Astrocyte (in vitro differentiated cells and primary cell): ENCODE measurements at regions not wholly inside any gene's neighbourhood (a gene's known extent, or its start where the extent isn't known, plus 50 kb on each side); places are given as distances from the start of the nearest gene placed in this dataset.
"Not testable (repeated sequence)": the region's sequence is repeated elsewhere in the genome, so short reads cannot be mapped to it uniquely, and the experiment has no call there.

ENCODE experiments used
- DNase-seq: peaks from one replicate; pipeline ENCODE4 v3.0.0-alpha.2; 2010; ENCODE audit warnings: low read depth
- FAIRE-seq: peaks from 2 replicates; lab custom pipeline; 2011; peaks lifted over from hg19 to GRCh38; lab: Jason Lieb, UNC
- H2AFZ ChIP-seq: 2 replicates; pipeline ENCODE4 v1.6.0; 2012; ENCODE audit warnings: low read depth, low read length, inconsistent platforms
- H3K27ac ChIP-seq: 2 replicates; pipeline ENCODE4 v1.5.1; 2011; ENCODE audit warnings: low read depth, low read length, inconsistent platforms
- H3K27me3 ChIP-seq: 2 replicates; pipeline ENCODE4 v1.6.0; 2011; ENCODE audit warnings: low read length, inconsistent platforms; ENCODE audit not compliant: insufficient read depth
- H3K36me3 ChIP-seq: 2 replicates; pipeline ENCODE4 v1.5.1; 2011; ENCODE audit warnings: low read length, inconsistent platforms; ENCODE audit not compliant: insufficient read depth
- H3K4me1 ChIP-seq: 2 replicates; pipeline ENCODE4 v1.5.1; 2011; ENCODE audit warnings: low read length, inconsistent platforms; ENCODE audit not compliant: insufficient read depth
- H3K4me2 ChIP-seq: 2 replicates; pipeline ENCODE4 v1.6.0; 2012; ENCODE audit warnings: low read length, inconsistent platforms
- H3K4me3 ChIP-seq: 2 replicates; pipeline ENCODE4 v1.5.1; 2011; ENCODE audit warnings: low read depth, mild to moderate bottlenecking, low read length, inconsistent platforms; ENCODE audit not compliant: insufficient read depth
- H3K79me2 ChIP-seq: 2 replicates; pipeline ENCODE4 v1.6.0; 2012; ENCODE audit warnings: mild to moderate bottlenecking, low read length, inconsistent platforms; ENCODE audit not compliant: insufficient read depth
- H3K9ac ChIP-seq: 2 replicates; pipeline ENCODE4 v1.6.0; 2012; ENCODE audit warnings: mild to moderate bottlenecking, low read length, inconsistent platforms
- H3K9me3 ChIP-seq: 2 replicates; pipeline ENCODE4 v1.5.1; 2012; ENCODE audit warnings: low read depth, mild to moderate bottlenecking, low read length, inconsistent platforms; ENCODE audit not compliant: insufficient read depth
- H4K20me1 ChIP-seq: 2 replicates; pipeline ENCODE4 v1.6.0; 2012; ENCODE audit warnings: low read length, inconsistent platforms; ENCODE audit not compliant: insufficient read depth
- H3K27ac Mint-ChIP-seq: one replicate; pipeline ENCODE4 v1.8.0; 2021; ENCODE audit warnings: mild to moderate bottlenecking, mixed read lengths; ENCODE audit not compliant: unreplicated experiment
- H3K27me3 Mint-ChIP-seq: one replicate; pipeline ENCODE4 v1.8.0; 2021; ENCODE audit warnings: low read depth, mixed read lengths; ENCODE audit not compliant: unreplicated experiment
- H3K36me3 Mint-ChIP-seq: one replicate; pipeline ENCODE4 v1.8.0; 2021; ENCODE audit warnings: low read depth, mixed read lengths; ENCODE audit not compliant: unreplicated experiment
- H3K4me1 Mint-ChIP-seq: one replicate; pipeline ENCODE4 v1.8.0; 2021; ENCODE audit warnings: low read depth, mixed read lengths; ENCODE audit not compliant: unreplicated experiment
- H3K4me3 Mint-ChIP-seq: one replicate; pipeline ENCODE4 v1.8.0; 2021; ENCODE audit warnings: mild to moderate bottlenecking, moderate library complexity, mixed read lengths; ENCODE audit not compliant: unreplicated experiment
- H3K9me3 Mint-ChIP-seq: one replicate; pipeline ENCODE4 v1.8.0; 2021; ENCODE audit warnings: mild to moderate bottlenecking, mixed read lengths; ENCODE audit not compliant: unreplicated experiment
- EZH2 ChIP-seq: IDR thresholded peaks from 2 replicates; pipeline ENCODE4 v1.6.1; 2012; ENCODE audit warnings: mild to moderate bottlenecking, low read length, inconsistent platforms; ENCODE audit not compliant: insufficient read depth
- TF ChIP-seq, protein P1 (sequence below): IDR thresholded peaks from 2 replicates; pipeline ENCODE4 v1.5.1; 2011; ENCODE audit warnings: low read depth, mild to moderate bottlenecking, inconsistent platforms, low read length, moderate library complexity; ENCODE audit not compliant: insufficient read depth

DNA sequence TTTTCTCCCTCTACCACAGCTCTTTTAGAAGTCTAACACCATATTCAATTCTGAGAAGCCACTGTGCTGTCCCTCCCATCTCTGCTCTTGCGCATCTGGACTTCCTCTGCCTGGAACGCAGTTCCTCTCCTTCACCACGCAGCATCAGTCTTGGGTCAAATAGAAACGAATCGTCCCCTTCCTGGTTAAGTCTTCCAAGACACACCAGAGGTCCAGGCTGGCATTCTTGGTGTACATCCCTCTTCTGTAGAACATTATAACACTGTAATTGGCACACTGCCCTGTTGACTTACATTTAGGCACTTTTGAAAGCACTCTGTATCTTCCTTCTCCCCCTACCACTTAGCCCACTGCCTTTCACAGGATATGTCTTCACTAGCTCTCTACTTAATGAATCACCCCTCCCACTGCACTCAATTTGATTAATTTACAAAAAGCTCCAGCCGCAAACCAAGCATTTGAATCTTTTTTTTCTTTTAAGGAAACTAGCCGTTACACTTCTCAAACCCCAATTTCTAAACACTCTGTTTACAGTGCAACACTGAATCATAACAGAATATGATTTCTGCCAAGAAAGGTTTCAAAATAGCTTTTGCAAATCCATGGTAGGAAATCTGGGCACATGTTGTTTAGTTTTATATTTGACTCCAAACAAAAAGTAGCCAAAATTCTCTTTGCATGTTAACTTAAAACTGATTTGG, 140.8 kb upstream of the CARMIL1 start:
- FAIRE-seq (peak; percentile 93), DNase-seq (peak; percentile 65)
- Histone ChIP-seq H3K36me3 (no peaks in the 10 kb centered on the region), H3K4me2 (peak overlapping the region; percentile 84), H3K4me3 (peak overlapping the region; percentile 54), H3K9ac (peak overlapping the region; percentile 60), H3K79me2 (no peaks in the 10 kb centered on the region), H3K27ac (peak overlapping the region; percentile 18), H3K27me3 (no peaks in the 10 kb centered on the region), H3K9me3 (no peaks in the 10 kb centered on the region), H4K20me1 (no peaks in the 10 kb centered on the region), H3K4me1 (peaks cover 7% of the 10 kb centered on the region), H2AFZ (peak overlapping the region; percentile 82)
- Mint-ChIP-seq H3K4me1 (peaks cover 5% of the 10 kb centered on the region), H3K9me3 (peaks cover 2% of the 10 kb centered on the region), H3K36me3 (no peaks in the 10 kb centered on the region), H3K27me3 (no peaks in the 10 kb centered on the region), H3K4me3 (no peak overlapping the region), H3K27ac (peak overlapping the region; percentile 4)
- TF ChIP-seq EZH2: no peak
- TF ChIP-seq, protein P1, sequence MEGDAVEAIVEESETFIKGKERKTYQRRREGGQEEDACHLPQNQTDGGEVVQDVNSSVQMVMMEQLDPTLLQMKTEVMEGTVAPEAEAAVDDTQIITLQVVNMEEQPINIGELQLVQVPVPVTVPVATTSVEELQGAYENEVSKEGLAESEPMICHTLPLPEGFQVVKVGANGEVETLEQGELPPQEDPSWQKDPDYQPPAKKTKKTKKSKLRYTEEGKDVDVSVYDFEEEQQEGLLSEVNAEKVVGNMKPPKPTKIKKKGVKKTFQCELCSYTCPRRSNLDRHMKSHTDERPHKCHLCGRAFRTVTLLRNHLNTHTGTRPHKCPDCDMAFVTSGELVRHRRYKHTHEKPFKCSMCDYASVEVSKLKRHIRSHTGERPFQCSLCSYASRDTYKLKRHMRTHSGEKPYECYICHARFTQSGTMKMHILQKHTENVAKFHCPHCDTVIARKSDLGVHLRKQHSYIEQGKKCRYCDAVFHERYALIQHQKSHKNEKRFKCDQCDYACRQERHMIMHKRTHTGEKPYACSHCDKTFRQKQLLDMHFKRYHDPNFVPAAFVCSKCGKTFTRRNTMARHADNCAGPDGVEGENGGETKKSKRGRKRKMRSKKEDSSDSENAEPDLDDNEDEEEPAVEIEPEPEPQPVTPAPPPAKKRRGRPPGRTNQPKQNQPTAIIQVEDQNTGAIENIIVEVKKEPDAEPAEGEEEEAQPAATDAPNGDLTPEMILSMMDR: no peak

DNA sequence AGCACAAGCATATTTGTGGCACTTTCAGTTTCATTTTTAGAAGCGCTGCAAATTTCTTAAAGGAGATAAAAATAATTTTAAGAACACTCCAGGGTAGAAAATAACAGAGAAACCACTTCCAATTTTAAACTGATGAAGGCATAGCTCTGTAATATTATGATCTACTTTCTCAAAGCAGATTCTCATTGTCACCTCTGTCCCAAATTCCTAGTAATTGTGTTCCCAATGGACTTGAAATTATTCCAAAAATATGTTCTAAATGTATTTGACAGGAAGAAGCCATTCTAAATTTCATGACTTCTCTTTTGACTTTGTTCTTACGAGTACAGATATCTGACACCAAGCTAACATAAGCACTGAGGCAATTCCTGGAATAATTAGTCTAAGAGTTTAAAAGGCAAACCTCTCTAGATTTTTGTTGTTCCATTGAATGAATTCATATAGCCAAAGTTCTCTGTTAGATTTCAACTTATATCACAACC, 140.2 kb upstream of the CARMIL1 start:
- peak overlapping the region; percentile 84 for H3K4me2 ChIP-seq
- no peaks in the 10 kb centered on the region for H3K27me3 ChIP-seq
- H3K4me1 ChIP-seq: peaks cover 7% of the 10 kb centered on the region
- H3K27ac Mint-ChIP-seq: no peak overlapping the region
- H3K9me3 Mint-ChIP-seq: peaks cover 2% of the 10 kb centered on the region
- peak overlapping the region; percentile 60 for H3K9ac ChIP-seq
- H3K36me3 Mint-ChIP-seq: no peaks in the 10 kb centered on the region
- H3K36me3 ChIP-seq: no peaks in the 10 kb centered on the region
- no peaks in the 10 kb centered on the region for H4K20me1 ChIP-seq
- H3K27ac ChIP-seq: peak overlapping the region; percentile 2
- DNase-seq (no peak), FAIRE-seq (no peak)
- peak overlapping the region; percentile 54 for H3K4me3 ChIP-seq
- no peak overlapping the region for H3K4me3 Mint-ChIP-seq
- no peaks in the 10 kb centered on the region for H3K9me3 ChIP-seq
- H3K79me2 ChIP-seq: no peaks in the 10 kb centered on the region
- H3K27me3 Mint-ChIP-seq: no peaks in the 10 kb centered on the region
- H2AFZ ChIP-seq: peak overlapping the region; percentile 82
- TF ChIP-seq, protein P1: no peak
- TF ChIP-seq EZH2: no peak
- peaks cover 5% of the 10 kb centered on the region for H3K4me1 Mint-ChIP-seq

DNA sequence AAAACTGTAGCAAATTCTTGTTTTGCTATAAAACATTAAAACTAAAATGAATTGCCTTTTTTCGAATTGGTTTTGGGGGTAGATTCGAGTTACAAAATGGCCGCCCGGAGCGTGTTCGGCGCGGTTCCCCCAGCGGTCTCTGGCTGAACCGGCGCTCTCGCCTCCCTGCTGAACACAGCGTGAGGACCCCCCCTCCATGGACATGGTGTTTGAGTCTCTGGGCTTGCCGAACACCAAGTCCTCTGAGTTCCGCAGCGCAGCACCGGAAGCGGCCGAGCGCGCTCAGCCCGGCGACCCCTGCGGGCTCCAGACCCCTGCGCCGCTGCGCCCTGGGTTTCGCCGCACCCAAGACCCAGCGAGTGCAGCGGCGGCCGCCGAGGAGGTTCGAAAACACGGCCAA, 139.6 kb upstream of the CARMIL1 start:
- not testable (repeated sequence) for H3K4me3 Mint-ChIP-seq, DNase-seq, H3K27ac Mint-ChIP-seq, H3K27ac ChIP-seq, H3K9me3 ChIP-seq, H3K4me1 Mint-ChIP-seq, H3K36me3 ChIP-seq, H3K36me3 Mint-ChIP-seq, H3K9me3 Mint-ChIP-seq, H3K4me3 ChIP-seq, H3K79me2 ChIP-seq, H3K4me2 ChIP-seq, H4K20me1 ChIP-seq, H3K4me1 ChIP-seq, FAIRE-seq, H3K27me3 ChIP-seq, H3K9ac ChIP-seq, H2AFZ ChIP-seq, H3K27me3 Mint-ChIP-seq
